GM12878 (cell line): ENCODE measurements at regions not wholly inside any gene's neighbourhood (a gene's known extent, or its start where the extent isn't known, plus 50 kb on each side); places are given as distances from the start of the nearest gene placed in this dataset.

Experiments
- BHLHE40 ChIP-seq, 2 experiments: fragments of 450-650 bp in 1 of 2; IDR thresholded peaks; 2 replicates each; pipeline ENCODE4 v1.6.1; 2011 to 2017; ENCODE audit warnings: low read depth in 2 of 2, borderline replicate concordance in 1 of 2, improper control_type of control experiment in 1 of 2, low read length in 1 of 2, mild to moderate bottlenecking in 1 of 2
- CHD2 ChIP-seq: IDR thresholded peaks from 2 replicates; pipeline ENCODE4 v1.6.1; 2011; ENCODE audit warnings: low read depth, low read length, improper control_type of control experiment, borderline replicate concordance
- EZH2 ChIP-seq: IDR thresholded peaks from 2 replicates; pipeline ENCODE4 v1.6.1; 2012; ENCODE audit warnings: low read depth, mild to moderate bottlenecking, control low read depth, inconsistent platforms, low read length, borderline replicate concordance; ENCODE audit not compliant: control insufficient read depth
- MEF2B ChIP-seq: fragments of 450-650 bp; IDR thresholded peaks from 2 replicates; pipeline ENCODE4 v1.6.1; 2018; ENCODE audit warnings: mild to moderate bottlenecking, moderate library complexity; ENCODE audit not compliant: partially characterized antibody, poor library complexity, severe bottlenecking
- MYC ChIP-seq: IDR thresholded peaks from 2 replicates; pipeline ENCODE4 v1.6.1; 2011; ENCODE audit warnings: mild to moderate bottlenecking, low read length, moderate library complexity, inconsistent platforms; ENCODE audit not compliant: insufficient read depth, insufficient replicate concordance, insufficient read length, severe bottlenecking
- NR2C1 ChIP-seq: fragments of 450-650 bp; IDR thresholded peaks from 2 replicates; pipeline ENCODE4 v1.6.1; 2017; ENCODE audit warnings: antibody characterized with exemption, mild to moderate bottlenecking, moderate library complexity
- ZNF622 ChIP-seq: fragments of 450-650 bp; IDR thresholded peaks from 2 replicates; pipeline ENCODE4 v1.6.1; 2017; ENCODE audit warnings: mild to moderate bottlenecking, inconsistent platforms
- TF ChIP-seq, protein P1 (sequence below), 3 experiments: IDR thresholded peaks in 2 of 3; conservative IDR thresholded peaks in 1 of 3; 2 replicates each; pipeline ENCODE4 v1.5.1; 2011; ENCODE audit warnings: low read depth in 3 of 3, low read length in 3 of 3, mild to moderate bottlenecking in 3 of 3, control low read depth in 2 of 3, moderate library complexity in 2 of 3, inconsistent platforms in 1 of 3, mixed read lengths in 1 of 3; ENCODE audit not compliant: control insufficient read depth in 2 of 3, insufficient read depth in 1 of 3; ENCODE audit errors: extremely low read depth in 1 of 3
- TF ChIP-seq, protein P2 (sequence below): IDR thresholded peaks from 2 replicates; pipeline ENCODE4 v1.6.1; 2011; ENCODE audit warnings: mild to moderate bottlenecking, low read depth, low read length, moderate library complexity; ENCODE audit not compliant: insufficient replicate concordance

DNA sequence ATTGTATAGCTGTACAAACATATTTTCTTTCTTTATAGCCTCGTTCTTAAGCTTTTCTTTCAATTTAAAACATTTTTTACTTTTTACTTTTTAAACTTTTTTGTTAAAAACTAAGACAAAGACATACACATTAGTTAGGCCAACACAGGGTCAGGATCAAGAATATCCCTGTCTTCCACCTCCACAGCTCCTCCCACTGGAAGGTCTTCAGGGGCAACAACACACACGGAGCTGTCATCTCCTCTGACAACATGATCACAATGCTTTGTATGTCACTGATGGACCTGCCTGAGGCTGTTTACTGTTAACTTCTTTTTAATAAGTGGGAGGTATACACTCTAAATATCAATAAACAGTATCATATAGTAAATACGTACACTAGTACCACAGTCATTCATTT lies 191.3 kb downstream of the SYT10 start:
- TF ChIP-seq EZH2 (no peak), ZNF622 (no peak), CHD2 (no peak), MYC (no peak), NR2C1 (no peak), BHLHE40 (IDR thresholded peaks at IDR 0.05; ENCODE audit: borderline replicate concordance in 1 of 2, low read depth in 2 of 2, low read length in 1 of 2) (no peak), MEF2B (no peak)
- TF ChIP-seq, protein P1, sequence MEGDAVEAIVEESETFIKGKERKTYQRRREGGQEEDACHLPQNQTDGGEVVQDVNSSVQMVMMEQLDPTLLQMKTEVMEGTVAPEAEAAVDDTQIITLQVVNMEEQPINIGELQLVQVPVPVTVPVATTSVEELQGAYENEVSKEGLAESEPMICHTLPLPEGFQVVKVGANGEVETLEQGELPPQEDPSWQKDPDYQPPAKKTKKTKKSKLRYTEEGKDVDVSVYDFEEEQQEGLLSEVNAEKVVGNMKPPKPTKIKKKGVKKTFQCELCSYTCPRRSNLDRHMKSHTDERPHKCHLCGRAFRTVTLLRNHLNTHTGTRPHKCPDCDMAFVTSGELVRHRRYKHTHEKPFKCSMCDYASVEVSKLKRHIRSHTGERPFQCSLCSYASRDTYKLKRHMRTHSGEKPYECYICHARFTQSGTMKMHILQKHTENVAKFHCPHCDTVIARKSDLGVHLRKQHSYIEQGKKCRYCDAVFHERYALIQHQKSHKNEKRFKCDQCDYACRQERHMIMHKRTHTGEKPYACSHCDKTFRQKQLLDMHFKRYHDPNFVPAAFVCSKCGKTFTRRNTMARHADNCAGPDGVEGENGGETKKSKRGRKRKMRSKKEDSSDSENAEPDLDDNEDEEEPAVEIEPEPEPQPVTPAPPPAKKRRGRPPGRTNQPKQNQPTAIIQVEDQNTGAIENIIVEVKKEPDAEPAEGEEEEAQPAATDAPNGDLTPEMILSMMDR (IDR thresholded peaks at IDR 0.05 in 2 of 3, conservative IDR thresholded peaks at IDR 0.05 in 1 of 3; ENCODE audit: control insufficient read depth in 2 of 3, extremely low read depth in 1 of 3, insufficient read depth in 1 of 3, low read depth in 3 of 3, low read length in 3 of 3): no peak
- TF ChIP-seq, protein P2, sequence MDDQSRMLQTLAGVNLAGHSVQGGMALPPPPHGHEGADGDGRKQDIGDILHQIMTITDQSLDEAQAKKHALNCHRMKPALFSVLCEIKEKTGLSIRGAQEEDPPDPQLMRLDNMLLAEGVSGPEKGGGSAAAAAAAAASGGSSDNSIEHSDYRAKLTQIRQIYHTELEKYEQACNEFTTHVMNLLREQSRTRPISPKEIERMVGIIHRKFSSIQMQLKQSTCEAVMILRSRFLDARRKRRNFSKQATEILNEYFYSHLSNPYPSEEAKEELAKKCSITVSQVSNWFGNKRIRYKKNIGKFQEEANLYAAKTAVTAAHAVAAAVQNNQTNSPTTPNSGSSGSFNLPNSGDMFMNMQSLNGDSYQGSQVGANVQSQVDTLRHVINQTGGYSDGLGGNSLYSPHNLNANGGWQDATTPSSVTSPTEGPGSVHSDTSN: no peak
